Fibroblast of villous mesenchyme (primary cell): ENCODE measurements at regions not wholly inside any gene's neighbourhood (a gene's known extent, or its start where the extent isn't known, plus 50 kb on each side); places are given as distances from the start of the nearest gene placed in this dataset.

Experiments
- DNase-seq: peaks from one replicate; pipeline ENCODE4 v3.0.0-alpha.2; 2010; ENCODE audit warnings: low read depth
- H3K4me3 ChIP-seq: 2 replicates; pipeline ENCODE4 v1.5.1; 2011; ENCODE audit warnings: low read depth, mild to moderate bottlenecking, low read length
- CTCF ChIP-seq: IDR thresholded peaks from 2 replicates; pipeline ENCODE4 v1.5.1; 2012; ENCODE audit warnings: low read depth, mild to moderate bottlenecking, low read length; ENCODE audit not compliant: insufficient read depth

- TF ChIP-seq CTCF, result no peak
- no peak for DNase-seq
- no peak overlapping the region for H3K4me3 ChIP-seq
Measured at GRCh38 chr18:60875957-60876507, 457.2 kb upstream of the CDH20 start.

GRCh38 chr18:60880184-60880583 is 453.0 kb upstream of the CDH20 start:
- TF ChIP-seq CTCF, result no peak
- no peak overlapping the region for H3K4me3 ChIP-seq
- DNase-seq, result no peak

DNA sequence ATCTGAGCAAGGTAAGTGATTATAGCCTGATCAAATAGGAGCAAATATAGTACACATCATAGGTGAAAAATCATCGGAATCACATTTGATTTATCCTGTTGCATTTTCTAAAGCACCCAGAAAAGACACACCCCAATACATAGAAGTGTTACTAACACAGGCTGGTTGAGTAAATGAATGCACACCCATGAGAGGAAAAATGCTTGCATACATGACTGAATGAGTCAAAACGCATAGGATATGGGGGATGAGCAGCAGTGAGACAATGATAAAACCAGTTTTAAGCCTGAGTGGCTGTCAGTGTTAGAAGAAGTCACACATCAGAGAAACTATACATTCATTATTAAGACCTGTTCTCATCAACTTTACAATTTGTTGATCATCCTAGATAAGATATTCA is 449.6 kb upstream of the CDH20 start:
- H3K4me3 ChIP-seq, result no peak overlapping the region
- DNase-seq, result no peak
- no peak for TF ChIP-seq CTCF

DNA sequence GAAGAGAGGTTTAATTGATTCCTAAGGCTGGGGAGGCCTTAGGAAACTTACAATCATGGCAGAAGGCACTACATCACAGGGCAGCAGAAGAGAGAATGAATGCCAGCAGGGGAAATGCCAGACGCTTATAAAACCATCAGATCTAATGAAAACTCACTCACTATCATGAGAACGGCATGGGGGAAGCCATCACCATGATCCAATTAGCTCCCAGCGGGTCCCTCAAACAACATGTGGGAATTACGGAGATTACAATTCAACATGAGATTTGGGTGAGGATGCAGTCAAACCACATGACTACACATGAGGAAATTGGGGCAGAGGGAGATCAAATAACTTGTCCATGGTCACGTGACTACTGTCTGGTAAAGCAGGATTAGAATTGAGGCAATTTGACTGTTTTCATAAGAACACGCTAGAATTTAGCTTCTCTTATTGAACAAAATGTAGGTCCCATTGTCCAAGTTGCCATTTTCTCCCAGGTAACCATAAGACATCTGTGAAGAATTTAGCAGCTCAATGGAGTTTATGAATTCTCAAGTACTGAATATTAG is 445.1 kb upstream of the CDH20 start:
- DNase-seq, result no peak
- no peak for TF ChIP-seq CTCF
- H3K4me3 ChIP-seq, result no peak overlapping the region

DNA sequence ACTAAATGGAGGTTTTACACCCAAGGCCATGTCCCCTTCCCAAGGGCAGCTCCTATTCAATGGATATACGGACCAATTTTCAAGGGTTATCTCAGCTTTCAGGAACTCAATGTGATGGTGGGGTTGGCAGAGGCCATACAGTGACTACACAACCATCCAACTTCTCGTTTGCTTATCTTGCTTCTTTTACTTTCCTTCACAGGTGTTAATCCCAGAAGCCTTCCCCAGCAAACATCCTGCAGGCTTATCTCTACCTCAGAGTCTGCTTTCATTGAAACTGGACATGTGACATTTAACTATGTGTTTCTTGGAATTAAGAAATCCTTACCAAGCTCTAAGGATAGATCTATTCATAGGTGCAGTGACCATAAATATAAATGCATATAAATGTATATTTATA is 443.8 kb upstream of the CDH20 start:
- no peak for TF ChIP-seq CTCF
- no peak overlapping the region for H3K4me3 ChIP-seq
- DNase-seq, result no peak

- no peak for DNase-seq
- H3K4me3 ChIP-seq, result no peak overlapping the region
- TF ChIP-seq CTCF, result no peak
Measured at GRCh38 chr18:60891936-60892335, 441.3 kb upstream of the CDH20 start.

GRCh38 chr18:60892441-60892840 is 440.8 kb upstream of the CDH20 start:
- DNase-seq, result peak; percentile 6
- H3K4me3 ChIP-seq, result no peak overlapping the region
- TF ChIP-seq CTCF, result no peak
